Stomach (tissue), 8 donors: ENCODE measurements at regions not wholly inside any gene's neighbourhood (a gene's known extent, or its start where the extent isn't known, plus 50 kb on each side); places are given as distances from the start of the nearest gene placed in this dataset.

Experiments used
- DNase-seq, 2 donors: peaks; one replicate each; pipeline versions ENCODE4 v3.0.0 to v3.0.0-alpha.2; 2013 to 2019
- H3K27ac ChIP-seq, 5 donors: fragments of 200-600 bp in 4 of 5; sonication (generic) in 4 of 5; one replicate each; pipeline ENCODE4 v1.5.1; 2013 to 2019; ENCODE audit warnings: mild to moderate bottlenecking in 1 of 5, moderate library complexity in 1 of 5
- H3K27me3 ChIP-seq, 3 donors: fragments of 200-600 bp; sonication (generic); one replicate each; pipeline ENCODE4 v1.5.1; 2017 to 2019; ENCODE audit warnings: mixed run types in 1 of 3
- H3K36me3 ChIP-seq, 4 donors: fragments of 200-600 bp; sonication (generic); 1 replicate in 3 of 4; 2 replicates in 1 of 4; pipeline ENCODE4 v1.5.1; 2016 to 2019
- H3K4me1 ChIP-seq, 4 donors: fragments of 200-600 bp; sonication (generic); one replicate each; pipeline ENCODE4 v1.5.1; 2016 to 2019
- H3K4me3 ChIP-seq, 4 donors: fragments of 200-600 bp; sonication (generic) in 3 of 4; one replicate each; pipeline ENCODE4 v1.5.1; 2016 to 2019; ENCODE audit warnings: mild to moderate bottlenecking in 1 of 4
- H3K9me3 ChIP-seq, 4 donors: fragments of 200-600 bp; sonication (generic); one replicate each; pipeline ENCODE4 v1.5.1; 2016 to 2019
- EP300 ChIP-seq: sonication (generic); formaldehyde crosslinking; IDR thresholded peaks from one replicate; pipeline ENCODE4 v1.6.1; 2017; ENCODE audit warnings: antibody characterized with exemption
- POLR2A ChIP-seq, 4 donors: fragments of 450-650 bp; IDR thresholded peaks; one replicate each; pipeline ENCODE4 v1.6.1; 2016; ENCODE audit warnings: antibody characterized with exemption in 4 of 4, control low read depth in 2 of 4, mild to moderate bottlenecking in 1 of 4, moderate library complexity in 1 of 4
- POLR2AphosphoS5 ChIP-seq, 3 donors: sonication (generic); formaldehyde crosslinking; IDR thresholded peaks; one replicate each; pipeline ENCODE4 v1.6.1; 2016; ENCODE audit warnings: antibody characterized with exemption in 3 of 3
- WGBS, 5 donors: extraction: QIAGEN DNeasy Blood & Tissue Kit in 3 of 5; methylation state at CpG; one replicate each; pipeline versions ENCODE4 v1.1.5 to v1.1.7; 2013 to 2018; 5-methylcytosine and 5-hydroxymethylcytosine counted together
- intact Hi-C: fragments of 100-400 bp; cut with DNase I; formaldehyde crosslinking; loops from one replicate; pipeline ENCODE4 v1.15.1; 2023; ENCODE audit warnings: low total_unique reads
- TF ChIP-seq, protein P1 (sequence below), 7 experiments: fragments of 450-650 bp in 4 of 7; fragments of 200-600 bp in 3 of 7; sonication (generic) in 3 of 7; IDR thresholded peaks; one replicate each; pipeline ENCODE4 v1.5.1; 2016 to 2019; ENCODE audit warnings: antibody characterized with exemption in 7 of 7, control low read depth in 2 of 7, mild to moderate bottlenecking in 1 of 7
- donor health status: healthy with polysubstance abuse.
- donor health status: Bipolar disorder and iron deficiency.
- donor health status: healthy.

- Histone ChIP-seq H3K36me3 (no peaks in the 10 kb centered on the region), H3K27me3 (peaks cover 0 to 6% (median 0%) of the 10 kb centered on the region in 3 donors), H3K4me3 (no peak overlapping the region), H3K4me1 (peaks cover 0 to 6% (median 3%) of the 10 kb centered on the region in 4 donors), H3K27ac (no peak overlapping the region), H3K9me3 (no peaks in the 10 kb centered on the region)
- intact Hi-C loops, result no loop called here
- TF ChIP-seq, protein P1, sequence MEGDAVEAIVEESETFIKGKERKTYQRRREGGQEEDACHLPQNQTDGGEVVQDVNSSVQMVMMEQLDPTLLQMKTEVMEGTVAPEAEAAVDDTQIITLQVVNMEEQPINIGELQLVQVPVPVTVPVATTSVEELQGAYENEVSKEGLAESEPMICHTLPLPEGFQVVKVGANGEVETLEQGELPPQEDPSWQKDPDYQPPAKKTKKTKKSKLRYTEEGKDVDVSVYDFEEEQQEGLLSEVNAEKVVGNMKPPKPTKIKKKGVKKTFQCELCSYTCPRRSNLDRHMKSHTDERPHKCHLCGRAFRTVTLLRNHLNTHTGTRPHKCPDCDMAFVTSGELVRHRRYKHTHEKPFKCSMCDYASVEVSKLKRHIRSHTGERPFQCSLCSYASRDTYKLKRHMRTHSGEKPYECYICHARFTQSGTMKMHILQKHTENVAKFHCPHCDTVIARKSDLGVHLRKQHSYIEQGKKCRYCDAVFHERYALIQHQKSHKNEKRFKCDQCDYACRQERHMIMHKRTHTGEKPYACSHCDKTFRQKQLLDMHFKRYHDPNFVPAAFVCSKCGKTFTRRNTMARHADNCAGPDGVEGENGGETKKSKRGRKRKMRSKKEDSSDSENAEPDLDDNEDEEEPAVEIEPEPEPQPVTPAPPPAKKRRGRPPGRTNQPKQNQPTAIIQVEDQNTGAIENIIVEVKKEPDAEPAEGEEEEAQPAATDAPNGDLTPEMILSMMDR (IDR thresholded peaks at IDR 0.05), result no peak
- TF ChIP-seq POLR2A (IDR thresholded peaks at IDR 0.05), result no peak
- DNase-seq, result no peak
- 51 to 64% (median 62%) methylated on average over 5 of the region's 5 CpGs for WGBS, 5 donors
Measured at GRCh38 chr3:73254062-73254461, 192.6 kb downstream of the EBLN2 start.

DNA sequence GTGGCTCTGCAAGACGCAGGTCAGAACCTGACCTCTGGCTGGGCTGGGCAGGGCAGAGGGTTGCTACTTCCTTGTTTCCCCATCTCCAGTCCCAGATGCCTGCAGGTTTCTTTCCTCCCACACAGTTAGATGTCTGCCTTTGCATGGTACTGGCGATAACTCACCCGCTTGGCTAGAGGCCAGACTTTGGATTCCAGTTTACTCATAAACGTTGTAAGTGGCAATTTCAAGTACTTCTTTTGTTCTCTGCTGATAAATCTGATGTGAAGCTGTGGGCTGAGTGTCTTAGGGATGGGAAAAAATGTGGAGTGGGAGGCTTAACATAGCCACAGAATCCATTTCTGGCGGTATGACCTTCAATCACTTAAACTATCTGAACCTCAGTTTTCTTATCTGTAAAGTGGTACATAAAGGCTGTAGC is 194.2 kb downstream of the EBLN2 start:
- Histone ChIP-seq H3K27me3 (peaks cover 0 to 6% (median 0%) of the 10 kb centered on the region in 3 donors), H3K27ac (no peak overlapping the region), H3K9me3 (no peaks in the 10 kb centered on the region), H3K36me3 (no peaks in the 10 kb centered on the region), H3K4me3 (no peak overlapping the region), H3K4me1 (peaks cover 0 to 6% (median 3%) of the 10 kb centered on the region in 4 donors)
- WGBS, 5 donors, result 37 to 44% (median 40%) methylated on average over 5 of the region's 5 CpGs
- intact Hi-C loops, result no loop called here
- TF ChIP-seq POLR2A (IDR thresholded peaks at IDR 0.05) (no peak), POLR2AphosphoS5 (IDR thresholded peaks at IDR 0.05) (no peak), EP300 (no peak)
- TF ChIP-seq, protein P1 (IDR thresholded peaks at IDR 0.05), result no peak
- DNase-seq, result peak; percentile 51 to 53

DNA sequence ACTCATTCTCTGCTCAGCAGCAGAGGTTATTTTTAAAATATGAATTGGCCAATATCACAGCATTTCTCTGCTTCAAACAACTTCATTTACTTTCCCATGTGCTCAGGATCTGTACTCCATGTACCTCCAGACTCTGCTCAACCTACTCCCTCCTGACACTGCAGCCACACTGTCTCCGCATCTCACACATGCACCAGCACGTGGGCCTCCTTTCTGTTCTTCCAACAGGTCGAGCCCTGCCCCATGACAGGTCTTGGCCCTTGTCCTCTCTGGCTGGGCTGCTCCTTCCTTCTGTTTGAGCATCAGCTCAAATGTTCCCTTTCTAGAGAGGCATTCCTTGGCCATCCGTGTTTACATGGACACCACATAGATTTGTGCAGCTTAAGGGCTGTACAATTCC is 195.7 kb downstream of the EBLN2 start:
- Histone ChIP-seq H3K9me3 (no peaks in the 10 kb centered on the region), H3K27ac (no peak overlapping the region), H3K4me1 (peaks cover 0 to 6% (median 3%) of the 10 kb centered on the region in 4 donors), H3K4me3 (no peak overlapping the region), H3K36me3 (no peaks in the 10 kb centered on the region), H3K27me3 (peaks cover 0 to 6% (median 0%) of the 10 kb centered on the region in 3 donors)
- WGBS, 5 donors, result 73 to 91% (median 78%) methylated on average over 4 of the region's 4 CpGs
- no peak for TF ChIP-seq POLR2A (IDR thresholded peaks at IDR 0.05)
- TF ChIP-seq, protein P1 (IDR thresholded peaks at IDR 0.05), result no peak
- TF ChIP-seq POLR2AphosphoS5 (IDR thresholded peaks at IDR 0.05), result no peak
- no peak for TF ChIP-seq EP300
- DNase-seq, result no peak
- intact Hi-C loops, result no loop called here

DNA sequence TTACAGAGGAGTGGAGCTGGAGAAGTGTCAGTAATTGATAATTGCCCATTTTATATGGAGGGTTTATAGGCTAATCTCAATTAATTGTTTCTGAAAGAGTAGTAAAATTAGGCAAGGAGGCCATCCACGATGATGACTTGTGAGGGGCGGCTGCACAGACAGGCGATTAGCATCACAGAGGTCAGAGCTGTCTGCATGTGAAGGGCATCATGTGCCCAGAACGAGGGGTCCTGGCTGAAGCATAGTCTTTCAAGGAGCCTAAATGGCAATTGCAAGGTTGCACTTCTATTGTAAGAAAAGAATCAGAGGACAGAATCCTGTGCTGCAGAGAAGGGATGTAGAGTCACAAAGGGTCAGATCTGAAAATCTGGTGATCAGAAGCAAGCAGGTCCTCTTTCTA is 196.6 kb downstream of the EBLN2 start:
- Histone ChIP-seq H3K27ac (no peak overlapping the region), H3K27me3 (peaks cover 0 to 6% (median 0%) of the 10 kb centered on the region in 3 donors), H3K4me1 (peaks cover 0 to 6% (median 3%) of the 10 kb centered on the region in 4 donors), H3K4me3 (no peak overlapping the region), H3K9me3 (no peaks in the 10 kb centered on the region), H3K36me3 (no peaks in the 10 kb centered on the region)
- no peak for TF ChIP-seq POLR2A (IDR thresholded peaks at IDR 0.05)
- TF ChIP-seq, protein P1 (IDR thresholded peaks at IDR 0.05), result no peak
- no peak for TF ChIP-seq EP300
- TF ChIP-seq POLR2AphosphoS5 (IDR thresholded peaks at IDR 0.05), result no peak
- no peak for DNase-seq
- 77 to 82% (median 79%) methylated on average over 4 of the region's 4 CpGs for WGBS, 5 donors
- intact Hi-C loops, result no loop called here
